Loucy (cell line): ENCODE measurements at regions not wholly inside any gene's neighbourhood (a gene's known extent, or its start where the extent isn't known, plus 50 kb on each side); places are given as distances from the start of the nearest gene placed in this dataset.

Source experiments
- H2AFZ ChIP-seq: fragments of 200-600 bp; sonication (generic); 2 replicates; pipeline ENCODE4 v1.6.0; 2016; ENCODE audit warnings: antibody characterized with exemption, mild to moderate bottlenecking, low read length, moderate library complexity
- H3F3A ChIP-seq: fragments of 200-600 bp; 2 replicates; pipeline ENCODE4 v1.6.0; 2016; ENCODE audit warnings: antibody characterized with exemption, low read depth, mild to moderate bottlenecking
- H3K27me3 ChIP-seq: fragments of 200-600 bp; sonication (generic); 2 replicates; pipeline ENCODE4 v1.6.1; 2014; ENCODE audit warnings: low read length, mild to moderate bottlenecking; ENCODE audit not compliant: insufficient read depth, poor library complexity, severe bottlenecking
- H3K36me3 ChIP-seq: fragments of 200-600 bp; sonication (generic); 2 replicates; pipeline ENCODE4 v1.6.1; 2016; ENCODE audit warnings: low read length; ENCODE audit not compliant: insufficient read depth
- H3K4me1 ChIP-seq: fragments of 200-600 bp; sonication (generic); 2 replicates; pipeline ENCODE4 v1.5.1; 2014; ENCODE audit warnings: low read length, mild to moderate bottlenecking; ENCODE audit not compliant: insufficient read depth, poor library complexity, severe bottlenecking
- H3K4me2 ChIP-seq: fragments of 200-600 bp; sonication (generic); 2 replicates; pipeline ENCODE4 v1.6.0; 2014; ENCODE audit warnings: antibody characterized with exemption, low read length, low read depth, mild to moderate bottlenecking; ENCODE audit not compliant: poor library complexity, severe bottlenecking
- H3K4me3 ChIP-seq: fragments of 200-600 bp; sonication (generic); 2 replicates; pipeline ENCODE4 v1.5.1; 2014; ENCODE audit warnings: low read length, mild to moderate bottlenecking, mixed read lengths; ENCODE audit not compliant: poor library complexity, severe bottlenecking
- H3K79me2 ChIP-seq: fragments of 200-600 bp; sonication (generic); 2 replicates; pipeline ENCODE4 v1.6.1; 2014; ENCODE audit warnings: low read length; ENCODE audit not compliant: insufficient read depth
- H3K9ac ChIP-seq: fragments of 200-600 bp; sonication (generic); 2 replicates; pipeline ENCODE4 v1.6.0; 2014; ENCODE audit warnings: mild to moderate bottlenecking, low read depth, low read length, moderate library complexity; ENCODE audit not compliant: poor library complexity, severe bottlenecking
- H3K9me2 ChIP-seq: fragments of 200-600 bp; sonication (generic); replicated peaks from 2 replicates; pipeline ENCODE4 v1.6.1; 2016; ENCODE audit warnings: low read depth, low read length, mixed read lengths
- H3K9me3 ChIP-seq: fragments of 200-600 bp; sonication (generic); 2 replicates; pipeline ENCODE4 v1.6.1; 2014; ENCODE audit warnings: mild to moderate bottlenecking, antibody characterized with exemption, low read length, low read depth; ENCODE audit not compliant: insufficient read depth
- H4K20me1 ChIP-seq: fragments of 200-600 bp; sonication (generic); 2 replicates; pipeline ENCODE4 v1.6.0; 2014; ENCODE audit warnings: antibody characterized with exemption, low read length, mild to moderate bottlenecking; ENCODE audit not compliant: insufficient read depth, poor library complexity, severe bottlenecking
- CTCF ChIP-seq: fragments of 200-600 bp; sonication (generic); conservative IDR thresholded peaks from 2 replicates; pipeline ENCODE4 v1.5.1; 2014; ENCODE audit warnings: mild to moderate bottlenecking, antibody characterized with exemption, low read length
- EZH2phosphoT487 ChIP-seq: fragments of 200-600 bp; IDR thresholded peaks from 2 replicates; pipeline ENCODE4 v1.6.1; 2018; ENCODE audit warnings: antibody characterized with exemption, mild to moderate bottlenecking, moderate library complexity, borderline replicate concordance

DNA sequence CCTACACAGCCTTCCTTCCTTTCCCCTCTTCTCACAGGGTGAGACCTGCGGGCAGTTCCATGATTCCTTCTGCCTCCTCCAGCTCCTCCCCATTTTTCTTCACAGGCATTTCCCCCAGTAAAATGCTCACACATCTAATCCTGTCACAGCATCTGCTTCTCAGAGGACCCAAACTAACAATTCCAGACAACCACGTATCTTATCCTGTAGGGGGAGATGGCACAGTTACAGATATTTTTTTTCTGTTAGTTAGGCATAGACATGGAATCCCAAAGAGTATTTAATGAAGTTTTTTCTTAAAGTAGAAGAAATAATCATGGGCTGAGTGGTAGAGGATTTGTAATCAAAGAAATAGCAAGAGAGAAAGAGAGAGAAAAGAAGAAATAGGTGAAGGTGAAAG, 373.1 kb upstream of the ADAMTS9 start:
- Histone ChIP-seq H3K4me3 (no peak overlapping the region), H3K27me3 (no peaks in the 10 kb centered on the region), H3K79me2 (no peaks in the 10 kb centered on the region), H3K9ac (no peak overlapping the region), H3K9me2 (no peaks in the 10 kb centered on the region), H3K4me1 (no peaks in the 10 kb centered on the region), H3K9me3 (no peaks in the 10 kb centered on the region), H3K36me3 (no peaks in the 10 kb centered on the region), H2AFZ (no peak overlapping the region), H4K20me1 (no peaks in the 10 kb centered on the region), H3F3A (no peaks in the 10 kb centered on the region), H3K4me2 (no peak overlapping the region)
- TF ChIP-seq EZH2phosphoT487 (no peak), CTCF (no peak)

- TF ChIP-seq EZH2phosphoT487 (no peak), CTCF (no peak)
- Histone ChIP-seq H2AFZ (no peak overlapping the region), H3K27me3 (no peaks in the 10 kb centered on the region), H3K4me3 (no peak overlapping the region), H3K4me2 (no peak overlapping the region), H3F3A (no peaks in the 10 kb centered on the region), H3K9me2 (no peaks in the 10 kb centered on the region), H3K9me3 (no peaks in the 10 kb centered on the region), H3K79me2 (no peaks in the 10 kb centered on the region), H3K4me1 (no peaks in the 10 kb centered on the region), H3K9ac (no peak overlapping the region), H4K20me1 (no peaks in the 10 kb centered on the region), H3K36me3 (no peaks in the 10 kb centered on the region)
Measured at GRCh38 chr3:65052101-65052500, 364.3 kb upstream of the ADAMTS9 start.

DNA sequence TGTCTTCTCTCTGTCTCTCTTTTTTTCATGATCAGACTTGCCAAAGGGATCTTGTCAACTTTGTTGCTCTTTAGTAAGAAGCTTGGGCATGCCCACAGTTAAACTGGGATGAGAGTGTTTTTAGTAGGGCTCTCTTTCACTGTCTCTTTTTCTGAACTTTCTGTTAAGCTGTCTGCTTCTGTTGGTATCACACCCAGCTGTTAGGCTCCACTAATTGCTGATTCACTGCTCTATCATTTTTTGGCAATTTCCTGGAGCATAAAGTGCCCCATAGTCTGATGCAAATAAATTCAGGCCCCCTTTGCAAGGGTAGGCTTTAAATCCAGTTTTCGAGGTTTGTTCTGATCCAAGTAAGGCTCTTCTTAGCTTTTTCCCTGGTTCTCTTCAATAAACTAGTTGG, 360.4 kb upstream of the ADAMTS9 start:
- no peaks in the 10 kb centered on the region for H3K9me2 ChIP-seq
- H3K79me2 ChIP-seq: no peaks in the 10 kb centered on the region
- no peaks in the 10 kb centered on the region for H3F3A ChIP-seq
- H3K4me3 ChIP-seq: no peak overlapping the region
- no peaks in the 10 kb centered on the region for H4K20me1 ChIP-seq
- H3K36me3 ChIP-seq: no peaks in the 10 kb centered on the region
- H3K9ac ChIP-seq: no peak overlapping the region
- no peak overlapping the region for H2AFZ ChIP-seq
- TF ChIP-seq CTCF: no peak
- H3K4me1 ChIP-seq: no peaks in the 10 kb centered on the region
- H3K4me2 ChIP-seq: no peak overlapping the region
- H3K9me3 ChIP-seq: peaks cover 5% of the 10 kb centered on the region; the same call in 1 of the 2 replicates
- H3K27me3 ChIP-seq: no peaks in the 10 kb centered on the region
